ENCODE measurements at regions not wholly inside any gene's neighbourhood (a gene's known extent, or its start where the extent isn't known, plus 50 kb on each side); places are given as distances from the start of the nearest gene placed in this dataset.

GRCh38 chr7:121796381-121796780 is 76.6 kb upstream of the PTPRZ1 start:
- TF ChIP-seq REST (IDR thresholded peaks at IDR 0.05; ENCODE audit: insufficient read depth in 1 of 2, low read depth in 2 of 2, low read length in 2 of 2), result no peak
- TF ChIP-seq FOXP2 (optimal IDR thresholded peaks at IDR 0.05; ENCODE audit: borderline replicate concordance, extremely low read depth, extremely low read length, insufficient read depth), result no peak
- TF ChIP-seq SIN3A (IDR thresholded peaks at IDR 0.05; ENCODE audit: borderline replicate concordance, insufficient read depth, low read length), result no peak
- TF ChIP-seq POLR2AphosphoS5 (IDR thresholded peaks at IDR 0.05; ENCODE audit: low read depth, low read length), result no peak
- no peak for TF ChIP-seq TAF1 (IDR thresholded peaks at IDR 0.05; ENCODE audit: borderline replicate concordance, insufficient read depth, low read length)

- TF ChIP-seq POLR2AphosphoS5 (IDR thresholded peaks at IDR 0.05; ENCODE audit: low read depth, low read length), result no peak
- TF ChIP-seq FOXP2 (optimal IDR thresholded peaks at IDR 0.05; ENCODE audit: borderline replicate concordance, extremely low read depth, extremely low read length, insufficient read depth), result no peak
- TF ChIP-seq TAF1 (IDR thresholded peaks at IDR 0.05; ENCODE audit: borderline replicate concordance, insufficient read depth, low read length), result no peak
- no peak for TF ChIP-seq REST (IDR thresholded peaks at IDR 0.05; ENCODE audit: insufficient read depth in 1 of 2, low read depth in 2 of 2, low read length in 2 of 2)
- no peak for TF ChIP-seq SIN3A (IDR thresholded peaks at IDR 0.05; ENCODE audit: borderline replicate concordance, insufficient read depth, low read length)
Measured at GRCh38 chr7:121795736-121796135, 77.2 kb upstream of the PTPRZ1 start.

- TF ChIP-seq FOXP2 (optimal IDR thresholded peaks at IDR 0.05; ENCODE audit: borderline replicate concordance, extremely low read depth, extremely low read length, insufficient read depth), result no peak
- TF ChIP-seq POLR2AphosphoS5 (IDR thresholded peaks at IDR 0.05; ENCODE audit: low read depth, low read length), result no peak
- no peak for TF ChIP-seq REST (IDR thresholded peaks at IDR 0.05; ENCODE audit: insufficient read depth in 1 of 2, low read depth in 2 of 2, low read length in 2 of 2)
- TF ChIP-seq SIN3A (IDR thresholded peaks at IDR 0.05; ENCODE audit: borderline replicate concordance, insufficient read depth, low read length), result no peak
- no peak for TF ChIP-seq TAF1 (IDR thresholded peaks at IDR 0.05; ENCODE audit: borderline replicate concordance, insufficient read depth, low read length)
Measured at GRCh38 chr7:121793716-121794115, 79.2 kb upstream of the PTPRZ1 start.

GRCh38 chr7:121777672-121778071 is 95.3 kb upstream of the PTPRZ1 start:
- TF ChIP-seq SIN3A (IDR thresholded peaks at IDR 0.05; ENCODE audit: borderline replicate concordance, insufficient read depth, low read length), result no peak
- TF ChIP-seq TAF1 (IDR thresholded peaks at IDR 0.05; ENCODE audit: borderline replicate concordance, insufficient read depth, low read length), result no peak
- no peak for TF ChIP-seq POLR2AphosphoS5 (IDR thresholded peaks at IDR 0.05; ENCODE audit: low read depth, low read length)
- no peak for TF ChIP-seq REST (IDR thresholded peaks at IDR 0.05; ENCODE audit: insufficient read depth in 1 of 2, low read depth in 2 of 2, low read length in 2 of 2)
- TF ChIP-seq FOXP2 (optimal IDR thresholded peaks at IDR 0.05; ENCODE audit: borderline replicate concordance, extremely low read depth, extremely low read length, insufficient read depth), result no peak

- TF ChIP-seq REST (IDR thresholded peaks at IDR 0.05; ENCODE audit: insufficient read depth in 1 of 2, low read depth in 2 of 2, low read length in 2 of 2), result no peak
- TF ChIP-seq FOXP2 (optimal IDR thresholded peaks at IDR 0.05; ENCODE audit: borderline replicate concordance, extremely low read depth, extremely low read length, insufficient read depth), result no peak
- TF ChIP-seq POLR2AphosphoS5 (IDR thresholded peaks at IDR 0.05; ENCODE audit: low read depth, low read length), result no peak
- TF ChIP-seq SIN3A (IDR thresholded peaks at IDR 0.05; ENCODE audit: borderline replicate concordance, insufficient read depth, low read length), result no peak
- TF ChIP-seq TAF1 (IDR thresholded peaks at IDR 0.05; ENCODE audit: borderline replicate concordance, insufficient read depth, low read length), result no peak
Measured at GRCh38 chr7:121774563-121774962, 98.4 kb upstream of the PTPRZ1 start.
